HG03025 (cell line): ENCODE measurements at regions not wholly inside any gene's neighbourhood (a gene's known extent, or its start where the extent isn't known, plus 50 kb on each side); places are given as distances from the start of the nearest gene placed in this dataset.
"Not testable (repeated sequence)": the region's sequence is repeated elsewhere in the genome, so short reads cannot be mapped to it uniquely, and the experiment has no call there.

Experiments
- ATAC-seq: cut with Tn5 transposase; IDR thresholded peaks from one replicate; pipeline ENCODE4 v1.9.1; 2021; ENCODE audit warnings: mild to moderate bottlenecking, moderate library complexity; ENCODE audit not compliant: unreplicated experiment, low FRiP score

DNA sequence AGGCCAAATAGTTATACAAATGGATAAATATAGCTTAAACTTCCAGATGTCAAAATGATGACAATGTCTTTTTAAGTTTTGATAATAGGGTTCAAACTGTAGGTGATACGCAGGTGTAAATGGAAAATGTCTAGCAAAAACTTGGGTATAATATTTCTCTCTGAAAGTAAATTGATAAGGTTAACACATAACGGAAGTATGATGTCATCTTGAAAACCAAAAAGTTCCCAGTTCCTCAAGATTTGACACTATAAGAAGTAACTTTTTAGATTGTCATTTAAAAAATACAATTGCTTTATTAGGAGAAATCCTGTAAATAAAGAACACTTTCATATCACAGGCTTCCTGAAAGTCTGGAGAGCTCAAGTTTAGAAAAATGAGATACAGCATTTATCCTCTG, 483.4 kb downstream of the FRK start:
- no peak for ATAC-seq

DNA sequence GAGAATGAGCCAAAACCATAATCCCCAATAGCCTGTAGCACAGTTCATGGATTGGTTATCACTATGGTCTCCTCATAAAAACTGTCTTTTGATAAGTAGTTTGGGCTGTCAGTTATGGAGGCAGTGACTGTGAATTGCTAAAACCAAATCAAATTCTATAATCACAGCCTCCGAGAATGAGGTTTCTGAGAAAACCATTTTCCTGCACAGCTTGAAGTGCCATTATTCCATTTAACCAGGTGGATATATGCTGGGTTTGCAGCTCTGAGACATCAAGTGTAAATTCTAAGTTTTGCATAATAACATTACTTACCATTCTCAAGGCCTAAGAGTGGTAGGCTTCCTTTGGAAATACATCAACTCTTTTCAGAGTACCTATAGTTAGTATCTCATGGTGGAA, 485.4 kb downstream of the FRK start:
- no peak for ATAC-seq

DNA sequence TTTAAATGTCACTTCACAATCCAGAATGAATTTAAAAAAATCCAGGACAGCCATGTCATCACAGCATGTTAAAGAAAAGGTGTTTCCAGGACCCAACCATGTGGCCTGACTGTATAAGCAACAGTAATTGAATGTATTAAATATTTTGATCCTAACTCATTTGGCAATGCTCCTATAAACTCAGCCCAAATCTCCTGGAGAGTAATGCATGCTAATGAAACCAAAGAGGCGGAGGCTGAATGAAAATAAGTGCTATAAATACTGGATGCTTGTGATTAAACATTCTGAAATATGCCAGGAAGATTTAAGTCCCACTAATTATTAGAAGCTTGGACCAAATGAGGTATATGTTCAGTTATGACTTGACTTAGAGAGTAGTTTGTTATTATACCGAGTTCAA, 486.8 kb downstream of the FRK start:
- ATAC-seq = no peak

DNA sequence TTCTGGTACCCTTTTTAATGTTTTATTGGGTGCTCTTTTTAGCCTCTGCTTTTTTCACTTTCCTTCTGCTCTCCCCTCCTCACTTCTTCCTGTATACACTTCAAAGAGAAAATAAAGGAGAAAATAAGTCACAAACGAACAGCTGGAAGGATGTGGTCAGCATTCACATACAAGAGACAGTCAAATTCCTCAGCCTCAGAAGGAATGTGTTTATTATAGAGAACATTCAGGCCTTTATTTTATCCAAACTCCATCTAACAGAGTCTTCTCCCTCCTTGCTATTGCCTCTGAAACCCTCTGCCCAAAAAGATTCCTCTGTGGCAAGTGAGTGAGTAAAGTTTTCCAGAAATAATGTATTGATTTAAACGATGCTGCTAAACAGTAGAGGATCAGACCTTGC, 490.4 kb downstream of the FRK start:
- no peak for ATAC-seq

DNA sequence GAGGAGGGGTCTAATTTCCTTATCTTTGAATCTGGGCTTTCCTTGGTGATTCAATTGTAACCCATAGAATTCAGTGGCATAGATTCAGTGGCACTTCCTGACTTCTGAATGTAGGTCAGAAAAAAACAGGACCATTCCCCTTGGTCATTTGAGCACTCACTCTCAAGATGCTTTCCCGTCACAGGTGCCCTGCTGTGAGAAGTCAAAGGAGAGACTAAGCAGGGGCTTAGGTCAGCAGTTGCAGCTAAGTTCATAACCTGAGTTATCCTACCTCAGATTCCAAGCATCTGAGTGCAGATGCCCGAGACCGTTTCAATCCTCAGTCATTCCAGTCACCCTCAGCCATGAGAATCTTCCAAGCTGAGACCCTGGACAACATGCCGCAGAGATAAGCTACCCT, 506.6 kb downstream of the FRK start:
- ATAC-seq = no peak

DNA sequence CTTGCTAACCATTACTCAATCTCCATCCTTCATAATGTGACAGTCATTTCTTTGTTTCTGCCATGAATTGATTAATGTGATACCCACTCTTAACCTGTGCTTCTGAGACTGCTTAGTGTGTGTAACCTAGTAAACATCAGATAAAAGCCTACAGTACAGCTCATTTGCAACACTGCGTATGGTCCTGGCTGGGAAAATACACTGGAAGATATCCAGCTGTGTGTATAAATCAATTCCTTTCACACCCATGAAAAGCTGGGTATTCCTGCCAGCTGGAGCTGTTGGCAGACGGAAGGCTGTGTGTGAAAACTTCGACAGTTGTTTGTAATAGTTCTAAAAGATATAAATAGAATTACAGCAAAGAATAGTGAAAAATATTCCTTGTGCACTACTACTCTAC, 509.2 kb downstream of the FRK start:
- no peak for ATAC-seq

DNA sequence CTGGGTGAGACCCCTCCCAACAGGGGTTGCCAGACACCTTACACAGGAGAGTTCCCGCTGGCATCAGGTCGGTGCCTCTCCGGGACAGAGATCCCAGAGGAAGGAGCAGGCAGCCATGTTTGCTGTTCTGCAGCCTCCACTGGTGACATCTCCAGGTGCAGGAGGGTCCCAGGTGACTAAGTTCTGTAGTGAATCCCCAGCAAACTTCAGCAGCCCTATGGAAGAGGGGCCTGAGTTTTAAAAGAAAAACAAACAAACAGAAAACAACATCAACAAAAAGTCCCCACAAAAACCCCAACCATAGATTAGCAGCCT, 515.1 kb downstream of the FRK start:
- no peak for ATAC-seq

DNA sequence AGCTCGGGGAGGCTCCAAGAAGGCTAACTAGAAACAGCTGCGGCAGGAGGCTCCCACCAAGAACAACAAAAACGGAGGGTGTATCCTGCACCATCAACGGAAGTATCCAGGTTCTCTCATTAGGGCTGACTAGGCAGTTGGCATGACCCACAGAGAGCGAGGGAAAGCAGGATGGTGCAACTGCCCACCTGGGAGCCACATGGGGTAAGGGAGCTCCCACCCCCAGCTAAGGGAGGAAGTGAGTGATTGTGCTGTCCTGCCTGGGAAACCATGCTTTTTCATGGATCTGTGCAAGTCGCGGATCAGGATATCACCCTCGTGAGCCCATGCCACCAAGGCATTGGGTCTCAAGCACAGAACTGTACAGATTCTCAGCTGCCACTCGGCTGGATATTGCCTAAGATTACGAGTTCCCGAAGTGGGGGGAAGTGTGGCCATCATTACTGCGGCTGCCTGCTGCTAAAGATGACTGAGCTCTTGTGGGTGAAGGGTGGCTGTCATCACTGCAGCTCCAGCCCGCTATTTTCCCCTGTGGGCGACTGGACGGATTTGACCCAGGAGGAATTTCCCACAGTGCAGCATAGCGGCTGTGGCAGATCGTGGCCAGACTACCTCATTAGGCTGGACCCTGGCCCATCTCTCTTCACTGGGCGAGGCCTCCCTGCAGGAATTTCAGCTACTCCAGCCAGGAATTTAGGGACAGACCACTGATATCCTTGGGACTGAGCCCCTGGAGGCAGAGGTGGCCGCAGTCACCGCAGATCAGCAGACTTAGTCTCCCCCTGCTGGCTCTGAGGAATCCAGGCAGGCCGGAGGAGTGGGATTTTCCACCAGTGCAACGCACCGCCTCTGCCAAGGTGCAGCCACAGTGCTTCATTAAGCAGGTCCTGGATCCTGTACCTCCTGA, 515.7 kb downstream of the FRK start:
- no peak for ATAC-seq

DNA sequence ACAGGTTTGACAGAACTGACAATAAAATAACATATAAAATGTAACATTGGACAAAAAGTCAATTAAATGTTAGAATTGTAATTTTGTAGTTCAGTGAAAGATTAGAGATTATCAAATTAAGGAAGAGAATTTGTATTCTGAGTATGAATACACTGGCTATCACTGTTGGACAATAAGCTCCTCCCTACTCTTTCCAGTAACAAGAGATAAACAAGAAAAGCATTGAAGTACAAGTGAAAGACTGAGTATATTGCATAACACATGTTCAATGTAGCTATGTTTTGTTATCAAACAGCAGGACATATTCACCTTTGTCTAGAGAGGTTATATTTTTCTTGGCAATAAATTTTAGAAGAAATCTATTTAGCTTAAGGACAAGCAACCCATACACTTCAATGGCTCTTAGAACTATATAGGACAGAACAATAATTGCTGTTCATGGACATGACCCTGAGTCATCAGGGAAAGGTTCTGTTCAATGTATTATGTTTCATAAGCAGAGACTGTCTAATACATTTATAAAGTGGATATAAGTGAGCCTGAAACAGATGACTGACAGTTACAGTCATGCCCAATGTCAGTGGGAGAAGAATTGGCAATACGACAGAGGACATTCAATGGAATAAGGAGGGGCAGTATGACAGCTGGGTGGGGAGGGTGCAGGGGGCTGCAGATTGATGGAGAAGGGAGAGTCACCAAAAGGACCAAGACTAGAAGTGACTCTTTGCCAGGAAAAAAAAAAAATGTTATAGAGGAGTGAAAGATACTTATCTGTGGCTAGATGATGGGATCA, 520.4 kb downstream of the FRK start:
- no peak for ATAC-seq

DNA sequence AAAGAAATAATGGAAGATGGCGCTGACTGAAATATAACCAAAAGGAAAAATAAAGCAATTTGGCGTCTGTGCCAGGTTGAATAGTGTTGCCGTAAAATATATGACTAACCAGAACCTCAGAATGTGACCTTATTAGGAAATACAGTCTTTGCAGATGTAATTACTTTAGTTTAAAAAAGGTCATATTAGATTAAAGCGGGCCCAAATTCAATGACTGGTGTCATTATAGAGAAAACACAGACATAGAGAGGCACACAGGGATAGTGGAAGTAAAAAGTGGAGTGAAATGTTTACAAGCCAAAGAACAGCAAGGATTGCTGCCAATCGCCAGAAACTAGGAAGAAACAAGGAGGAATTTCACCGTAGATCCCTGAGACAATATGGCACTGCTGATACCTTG, 521.2 kb downstream of the FRK start:
- no peak for ATAC-seq

DNA sequence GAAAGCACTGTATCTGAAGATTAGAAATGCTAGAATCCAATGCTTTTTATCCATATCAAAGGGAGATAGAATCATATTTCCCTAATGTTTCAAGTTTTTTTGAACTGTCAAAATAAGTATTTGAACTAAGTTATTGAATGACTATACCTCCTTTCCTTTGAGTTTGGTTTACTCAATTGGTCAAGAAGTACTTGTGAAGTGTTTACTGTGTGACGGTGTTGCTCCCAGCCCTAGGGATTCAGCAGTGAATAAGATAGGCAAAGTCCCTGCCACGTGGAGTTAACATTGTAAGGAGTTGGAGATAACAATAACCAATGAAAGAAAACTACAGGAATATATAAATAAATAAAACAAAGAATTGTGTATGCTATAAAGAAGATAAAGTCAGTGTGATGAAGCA, 535.9 kb downstream of the FRK start:
- no peak for ATAC-seq

DNA sequence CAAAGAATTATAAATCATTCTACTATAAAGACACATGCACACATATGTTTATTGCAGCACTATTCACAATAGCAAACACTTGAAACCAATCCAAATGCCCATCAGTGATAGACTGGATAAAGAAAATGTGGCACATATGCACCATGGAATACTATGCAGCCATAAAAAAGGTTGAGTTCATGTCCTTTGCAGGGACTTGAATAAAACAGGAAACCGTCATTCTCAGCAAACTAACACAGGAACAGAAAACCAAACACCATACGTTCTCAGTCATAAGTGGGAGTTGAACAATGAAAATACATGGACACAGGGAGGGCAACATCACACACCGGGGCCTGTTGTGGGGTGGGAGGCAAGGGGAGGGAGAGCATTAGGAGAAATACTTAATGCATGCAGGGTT, 538.9 kb downstream of the FRK start:
- not testable (repeated sequence) for ATAC-seq

DNA sequence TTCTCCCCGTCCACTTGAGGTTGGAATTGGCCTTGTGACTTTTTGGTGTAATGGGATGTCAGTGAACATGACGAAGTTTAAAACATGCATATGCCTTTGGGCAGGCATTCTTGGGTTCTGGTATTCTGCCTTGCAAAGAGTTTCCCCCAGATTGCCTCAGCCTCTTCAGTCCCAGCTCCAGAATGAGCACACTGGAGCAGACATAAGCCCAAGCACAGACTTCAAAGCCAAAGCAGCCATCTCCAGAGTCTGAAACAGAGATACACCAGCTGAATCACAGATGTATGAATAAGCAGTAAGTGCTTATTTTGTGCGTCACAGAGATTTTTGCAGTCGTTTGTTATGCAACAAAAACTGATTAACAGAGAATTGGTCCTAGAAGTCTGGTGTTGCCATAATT, 546.0 kb downstream of the FRK start:
- no peak for ATAC-seq

DNA sequence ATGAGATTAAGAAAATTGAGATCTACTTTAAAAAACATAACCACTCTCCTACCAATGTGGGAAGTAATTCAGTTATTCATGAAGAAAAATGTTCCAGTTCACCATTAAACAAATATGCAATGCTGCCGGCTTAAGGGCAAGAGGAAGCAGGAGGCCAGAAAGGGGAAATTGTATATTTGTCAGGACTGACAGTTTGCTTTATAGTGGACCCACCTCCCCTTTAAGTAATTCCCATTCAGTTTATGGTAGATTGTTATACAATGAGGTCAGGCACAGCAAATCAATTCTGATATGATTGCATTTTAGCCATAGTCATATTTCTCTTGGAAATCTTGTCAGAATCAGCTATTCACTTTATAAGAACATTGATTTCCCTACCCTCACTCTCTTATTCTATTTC, 547.8 kb downstream of the FRK start:
- no peak for ATAC-seq

DNA sequence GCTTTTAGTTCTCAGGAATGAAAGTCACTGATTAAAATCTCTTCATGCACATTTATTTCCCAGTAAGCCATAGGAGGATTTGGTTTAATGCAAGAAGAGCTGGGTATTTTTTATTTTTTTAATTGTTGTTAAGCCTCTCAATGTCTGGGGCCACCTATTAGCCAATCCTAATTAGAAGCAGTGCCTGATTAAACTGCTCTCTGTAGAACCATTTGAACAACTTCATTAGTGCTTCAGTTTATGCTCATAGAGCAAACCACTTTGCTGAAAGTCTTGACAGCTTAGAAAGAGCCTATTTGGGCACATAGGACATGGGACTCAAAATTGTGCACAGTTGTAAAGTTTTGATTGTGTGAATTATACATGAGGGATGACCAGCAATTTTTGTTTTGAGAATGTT, 548.9 kb downstream of the FRK start:
- no peak for ATAC-seq

DNA sequence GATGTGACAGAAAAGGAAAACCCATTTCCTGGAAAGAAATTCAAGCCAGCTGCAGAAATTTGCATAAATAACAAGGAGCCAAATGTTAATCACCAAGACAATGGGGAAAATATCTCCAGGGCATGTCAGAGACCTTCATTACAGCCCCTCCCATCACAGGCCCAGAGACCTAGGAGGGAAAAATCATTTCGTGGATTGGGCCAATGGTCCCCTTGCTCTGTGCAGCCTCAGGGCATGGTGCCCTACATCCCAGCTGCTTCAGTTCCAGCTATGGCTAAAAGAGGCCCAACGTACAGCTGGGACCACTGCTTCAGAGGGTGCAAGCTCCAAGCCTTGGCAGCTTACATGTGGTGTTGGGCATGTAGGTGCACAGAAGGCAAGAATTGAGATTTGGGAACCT, 558.3 kb downstream of the FRK start:
- not testable (repeated sequence) for ATAC-seq

DNA sequence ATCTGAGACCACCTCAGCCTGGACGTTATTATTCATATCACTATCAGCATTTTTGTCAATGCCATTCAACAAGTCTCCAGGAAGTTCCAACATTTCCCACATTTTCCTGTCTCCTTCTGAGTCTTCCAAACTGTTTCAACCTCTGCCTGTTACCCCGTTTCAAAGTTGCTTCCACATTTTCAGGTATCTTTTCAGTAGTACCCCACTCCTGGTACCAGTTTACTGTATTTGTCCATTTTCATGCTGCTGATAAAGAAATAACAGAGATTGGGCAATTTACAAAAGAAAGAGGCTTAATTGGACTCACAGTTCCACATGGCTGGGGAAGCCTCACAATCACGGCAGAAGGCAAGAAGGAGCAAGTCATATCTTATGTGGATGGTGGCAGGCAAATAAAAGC, 565.5 kb downstream of the FRK start:
- ATAC-seq = no peak

DNA sequence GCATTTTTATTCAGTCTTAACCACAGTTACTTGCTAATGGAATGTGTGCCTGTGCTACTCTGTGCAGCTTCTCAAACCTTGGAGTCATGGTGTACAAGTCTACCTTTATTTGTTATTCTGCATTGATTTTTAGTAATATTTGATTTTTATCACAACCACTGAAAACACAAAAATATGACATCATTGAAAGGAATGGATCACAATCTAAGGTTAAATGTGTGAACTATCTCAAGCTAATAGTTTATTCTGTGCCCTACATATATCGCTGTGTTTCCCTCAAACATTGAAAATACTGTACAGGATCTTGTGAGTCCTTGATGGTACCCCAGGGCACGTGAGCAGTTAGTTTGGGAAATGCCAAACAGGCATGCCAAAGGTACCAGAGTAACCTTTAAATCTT, 573.4 kb downstream of the FRK start:
- no peak for ATAC-seq

DNA sequence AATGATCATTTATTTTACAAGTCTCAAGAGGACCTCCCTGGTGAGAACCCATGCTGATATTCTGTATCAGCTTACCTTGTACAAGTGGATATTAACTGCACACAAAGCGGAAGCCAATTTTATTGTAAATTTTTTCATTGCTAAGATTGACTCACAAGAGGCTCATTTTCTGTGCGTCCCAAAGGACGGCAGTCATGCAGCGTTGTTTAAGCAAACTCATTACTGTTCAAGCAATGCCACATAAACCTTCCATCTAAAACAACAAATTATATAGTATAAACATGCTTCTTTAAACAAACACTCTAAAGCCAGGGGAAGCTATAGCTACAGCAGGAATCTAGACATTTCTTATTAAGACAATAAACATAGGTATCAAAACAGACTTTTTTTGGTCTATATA, 575.3 kb downstream of the FRK start:
- no peak for ATAC-seq

DNA sequence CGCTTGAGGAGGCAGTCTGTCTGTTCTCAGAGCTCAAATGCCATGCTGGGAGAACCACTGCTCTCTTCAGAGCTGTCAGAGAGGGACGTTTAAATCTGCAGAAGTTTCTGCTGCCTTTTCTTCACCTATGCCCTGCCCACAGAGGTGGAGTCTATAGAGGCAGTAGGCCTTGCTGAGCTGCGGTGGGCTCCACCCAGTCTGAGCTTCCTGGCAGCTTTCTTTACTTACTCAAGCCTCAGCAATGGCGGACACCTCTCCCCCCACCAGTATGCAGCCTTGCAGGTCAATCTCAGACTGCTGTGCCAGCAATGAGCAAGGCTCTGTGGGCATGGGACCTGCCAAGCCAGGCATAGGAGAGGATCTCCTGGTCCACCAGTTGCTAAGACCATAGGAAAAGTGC, 580.1 kb downstream of the FRK start:
- ATAC-seq = not testable (repeated sequence)

DNA sequence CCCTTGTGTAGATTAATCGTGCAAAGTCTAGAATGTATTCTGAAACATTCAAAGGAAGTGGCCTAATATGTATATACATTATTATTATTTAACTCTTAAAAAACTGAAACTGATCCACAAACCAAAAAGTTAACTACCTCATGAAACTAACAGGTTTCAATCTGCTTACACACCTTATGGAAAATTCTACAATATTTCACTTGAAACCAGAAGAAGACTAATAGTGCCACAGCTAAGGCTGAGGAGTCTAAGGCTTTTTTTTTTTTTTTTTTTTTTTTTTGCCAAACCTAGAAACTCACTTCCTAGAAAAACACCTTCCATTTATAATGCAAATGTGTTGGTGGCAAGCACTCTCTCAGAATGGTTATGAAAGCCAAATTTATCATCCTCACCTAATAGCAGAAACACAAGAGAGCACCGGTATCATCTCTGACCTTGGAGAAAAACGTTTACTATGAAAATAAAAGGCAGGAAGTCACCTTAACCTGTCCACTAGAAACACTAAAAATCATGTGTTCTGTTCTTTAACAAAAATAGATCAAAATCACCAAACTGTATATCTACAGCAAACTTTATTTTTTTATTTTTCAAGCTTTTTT, 586.1 kb downstream of the FRK start:
- no peak for ATAC-seq
